Transverse colon (tissue), 4 donors: ENCODE measurements at regions not wholly inside any gene's neighbourhood (a gene's known extent, or its start where the extent isn't known, plus 50 kb on each side); places are given as distances from the start of the nearest gene placed in this dataset.

Experiments
- DNase-seq: peaks from one replicate; pipeline ENCODE4 v3.0.0-alpha.2; 2019
- H3K27ac ChIP-seq, 4 donors: fragments of 200-600 bp; sonication (generic); 2 replicates each; pipeline ENCODE4 v1.5.1; 2016 to 2018; ENCODE audit warnings: inconsistent platforms in 4 of 4
- H3K27me3 ChIP-seq: fragments of 200-600 bp; sonication (generic); 2 replicates; pipeline ENCODE4 v1.5.1; 2017; ENCODE audit warnings: inconsistent platforms
- H3K36me3 ChIP-seq, 4 donors: fragments of 200-600 bp; sonication (generic); 2 replicates each; pipeline ENCODE4 v1.5.1; 2017 to 2019; ENCODE audit warnings: inconsistent platforms in 4 of 4
- H3K4me1 ChIP-seq, 4 donors: fragments of 200-600 bp; sonication (generic); 2 replicates each; pipeline ENCODE4 v1.5.1; 2017 to 2020; ENCODE audit warnings: inconsistent platforms in 4 of 4
- H3K4me3 ChIP-seq, 4 donors: fragments of 200-600 bp; sonication (generic); 1 replicate in 1 of 4; 2 replicates in 3 of 4; pipeline versions ENCODE4 v1.5.1 to v1.6.1; 2017 to 2019; ENCODE audit warnings: inconsistent platforms in 4 of 4
- H3K9me3 ChIP-seq, 2 donors: fragments of 200-600 bp; sonication (generic); 2 replicates each; pipeline ENCODE4 v1.5.1; 2017 to 2019; ENCODE audit warnings: inconsistent platforms in 2 of 2
- EP300 ChIP-seq: sonication (generic); formaldehyde crosslinking; IDR thresholded peaks from one replicate; pipeline ENCODE4 v1.6.1; 2017; ENCODE audit warnings: antibody characterized with exemption, low read depth
- POLR2A ChIP-seq: fragments of 450-650 bp; IDR thresholded peaks from one replicate; pipeline ENCODE4 v1.6.1; 2016; ENCODE audit warnings: antibody characterized with exemption, mild to moderate bottlenecking, moderate library complexity
- POLR2AphosphoS5 ChIP-seq, 3 donors: sonication (generic); formaldehyde crosslinking; IDR thresholded peaks; one replicate each; pipeline ENCODE4 v1.6.1; 2016; ENCODE audit warnings: antibody characterized with exemption in 3 of 3
- WGBS, 2 donors: methylation state at CpG; one replicate each; pipeline ENCODE4 v1.1.5; 2018; ENCODE audit warnings: low coverage in 1 of 2; 5-methylcytosine and 5-hydroxymethylcytosine counted together
- in situ Hi-C, 4 donors: fragments of 200-750 bp; cut with MboI; loops; one replicate each; pipeline versions ENCODE4 v1.15.0 to v1.15.1; 2017; ENCODE audit warnings: low sequenced_read_pairs in 3 of 4, low pct_ligation_motif_present in 1 of 4, low pct_unique_long_range_greater_than_20kb in 1 of 4
- intact Hi-C: fragments of 100-400 bp; cut with DNase I; formaldehyde crosslinking; loops from one replicate; pipeline ENCODE4 v1.15.1; 2023; ENCODE audit warnings: low total_unique reads
- TF ChIP-seq, protein P1 (sequence below), 5 experiments: fragments of 200-600 bp in 3 of 5; fragments of 450-650 bp in 2 of 5; sonication (generic) in 3 of 5; IDR thresholded peaks; 1 replicate in 2 of 5; 2 replicates in 3 of 5; pipeline ENCODE4 v1.5.1; 2016 to 2017; ENCODE audit warnings: antibody characterized with exemption in 5 of 5, inconsistent platforms in 3 of 5, mild to moderate bottlenecking in 2 of 5, moderate library complexity in 1 of 5

DNA sequence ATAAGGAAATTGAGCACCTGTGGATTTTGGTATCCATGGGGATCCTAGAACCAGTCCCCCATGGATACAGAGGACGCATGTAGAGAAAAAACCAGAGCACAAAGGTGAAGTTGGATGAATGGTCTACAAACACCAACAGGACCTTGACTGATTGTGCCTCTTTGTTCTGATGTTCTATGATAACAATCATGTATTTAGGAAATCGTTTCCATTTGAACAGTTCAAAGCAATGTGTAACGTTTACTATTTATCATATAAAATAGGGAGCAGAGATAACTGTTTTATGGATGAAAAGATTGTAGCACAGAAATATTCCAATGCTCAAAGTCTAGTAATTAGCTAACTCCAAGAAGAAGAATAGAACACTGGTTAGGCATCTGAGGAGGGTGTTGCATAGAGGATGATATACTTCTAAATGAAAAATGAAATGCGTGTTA lies 116.3 kb upstream of the FN1 start:
- no peak overlapping the region for H3K4me3 ChIP-seq
- no peaks in the 10 kb centered on the region for H3K36me3 ChIP-seq
- H3K27ac ChIP-seq, result no peak overlapping the region
- WGBS, 2 donors, result 74 to 80% methylated on average over 4 of the region's 4 CpGs
- intact Hi-C loops, result no loop called here
- no peaks in the 10 kb centered on the region for H3K4me1 ChIP-seq
- H3K9me3 ChIP-seq, result no peaks in the 10 kb centered on the region
- DNase-seq, result no peak
- TF ChIP-seq POLR2AphosphoS5 (IDR thresholded peaks at IDR 0.05) (no peak), EP300 (no peak), POLR2A (no peak)
- TF ChIP-seq, protein P1, sequence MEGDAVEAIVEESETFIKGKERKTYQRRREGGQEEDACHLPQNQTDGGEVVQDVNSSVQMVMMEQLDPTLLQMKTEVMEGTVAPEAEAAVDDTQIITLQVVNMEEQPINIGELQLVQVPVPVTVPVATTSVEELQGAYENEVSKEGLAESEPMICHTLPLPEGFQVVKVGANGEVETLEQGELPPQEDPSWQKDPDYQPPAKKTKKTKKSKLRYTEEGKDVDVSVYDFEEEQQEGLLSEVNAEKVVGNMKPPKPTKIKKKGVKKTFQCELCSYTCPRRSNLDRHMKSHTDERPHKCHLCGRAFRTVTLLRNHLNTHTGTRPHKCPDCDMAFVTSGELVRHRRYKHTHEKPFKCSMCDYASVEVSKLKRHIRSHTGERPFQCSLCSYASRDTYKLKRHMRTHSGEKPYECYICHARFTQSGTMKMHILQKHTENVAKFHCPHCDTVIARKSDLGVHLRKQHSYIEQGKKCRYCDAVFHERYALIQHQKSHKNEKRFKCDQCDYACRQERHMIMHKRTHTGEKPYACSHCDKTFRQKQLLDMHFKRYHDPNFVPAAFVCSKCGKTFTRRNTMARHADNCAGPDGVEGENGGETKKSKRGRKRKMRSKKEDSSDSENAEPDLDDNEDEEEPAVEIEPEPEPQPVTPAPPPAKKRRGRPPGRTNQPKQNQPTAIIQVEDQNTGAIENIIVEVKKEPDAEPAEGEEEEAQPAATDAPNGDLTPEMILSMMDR (IDR thresholded peaks at IDR 0.05), result no peak
- in situ Hi-C loops, result no loop called here
- no peaks in the 10 kb centered on the region for H3K27me3 ChIP-seq

DNA sequence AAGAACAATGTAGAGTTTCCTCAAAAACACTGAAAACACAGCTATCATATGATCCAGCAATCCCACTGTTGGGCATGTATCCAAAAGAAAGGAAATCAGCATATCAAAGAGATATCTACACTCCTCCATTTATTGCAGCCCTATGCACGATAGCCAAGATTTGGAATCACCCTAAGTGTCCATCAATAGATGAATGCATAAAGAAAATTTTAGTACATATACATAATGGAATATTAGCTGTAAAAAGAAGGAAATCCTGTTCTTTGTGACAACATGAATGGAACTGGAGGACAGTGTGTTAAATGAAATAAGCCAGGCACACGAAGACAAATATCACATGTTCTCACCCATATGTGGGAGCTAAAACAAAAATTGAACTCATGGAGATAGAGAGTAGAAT lies 114.5 kb upstream of the FN1 start:
- H3K9me3 ChIP-seq, result no peaks in the 10 kb centered on the region
- intact Hi-C loops, result no loop called here
- no peak for TF ChIP-seq POLR2AphosphoS5 (IDR thresholded peaks at IDR 0.05)
- TF ChIP-seq, protein P1 (IDR thresholded peaks at IDR 0.05), result no peak
- TF ChIP-seq POLR2A, result no peak
- TF ChIP-seq EP300, result no peak
- no peak overlapping the region for H3K4me3 ChIP-seq
- 70 to 74% methylated on average over 2 of the region's 2 CpGs for WGBS, 2 donors
- no peak for DNase-seq
- in situ Hi-C loops, result no loop called here
- no peaks in the 10 kb centered on the region for H3K27me3 ChIP-seq
- no peaks in the 10 kb centered on the region for H3K4me1 ChIP-seq
- H3K36me3 ChIP-seq, result no peaks in the 10 kb centered on the region
- H3K27ac ChIP-seq, result no peak overlapping the region

DNA sequence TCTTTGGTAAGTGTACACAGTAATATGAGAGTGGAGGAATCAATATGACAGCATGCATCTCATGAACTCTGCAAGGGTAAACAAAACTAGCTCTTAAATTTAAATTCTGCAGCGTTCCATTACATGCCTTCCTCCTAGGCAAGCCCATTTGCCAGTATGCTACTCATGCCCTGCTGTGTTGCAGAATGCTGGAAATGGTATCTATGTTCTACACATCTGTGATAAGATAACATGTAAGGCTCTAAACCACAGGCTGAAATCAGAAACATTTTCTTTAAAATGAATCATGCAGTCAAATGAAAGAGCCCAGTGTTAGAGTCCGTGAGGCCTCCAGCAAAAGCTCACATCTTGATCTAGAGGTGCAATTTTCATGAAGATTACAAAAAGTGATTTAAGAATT lies 112.8 kb upstream of the FN1 start:
- Histone ChIP-seq H3K27me3 (no peaks in the 10 kb centered on the region), H3K4me1 (no peaks in the 10 kb centered on the region), H3K27ac (no peak overlapping the region), H3K36me3 (no peaks in the 10 kb centered on the region), H3K9me3 (no peaks in the 10 kb centered on the region), H3K4me3 (no peak overlapping the region)
- no peak for DNase-seq
- WGBS, 2 donors, result 69 to 79% methylated on average over 2 of the region's 2 CpGs
- in situ Hi-C loops, result no loop called here
- no peak for TF ChIP-seq POLR2AphosphoS5 (IDR thresholded peaks at IDR 0.05)
- TF ChIP-seq, protein P1 (IDR thresholded peaks at IDR 0.05), result no peak
- no peak for TF ChIP-seq POLR2A
- TF ChIP-seq EP300, result no peak
- intact Hi-C loops, result no loop called here

DNA sequence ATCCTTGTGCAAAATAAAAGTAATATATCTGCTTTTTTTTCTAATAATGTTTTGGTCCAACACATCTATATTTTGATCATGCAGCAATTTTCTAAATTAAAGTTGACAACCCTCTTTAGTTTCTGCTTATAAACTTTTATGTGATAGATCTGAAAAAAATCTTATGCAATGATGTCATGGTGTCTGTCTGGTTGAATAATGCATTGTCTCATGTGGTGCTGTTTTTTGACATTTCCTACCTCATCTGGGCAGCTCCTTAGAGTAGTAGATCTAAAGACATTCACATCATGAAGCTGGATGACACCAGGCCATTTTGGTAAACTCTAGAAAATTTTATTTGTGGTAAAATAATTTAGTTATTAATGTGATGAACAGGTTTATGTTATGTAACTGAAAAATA lies 106.8 kb upstream of the FN1 start:
- no peak for DNase-seq
- H3K27me3 ChIP-seq, result no peaks in the 10 kb centered on the region
- intact Hi-C loops, result no loop called here
- no peaks in the 10 kb centered on the region for H3K36me3 ChIP-seq
- in situ Hi-C loops, result no loop called here
- H3K9me3 ChIP-seq, result no peaks in the 10 kb centered on the region
- TF ChIP-seq POLR2AphosphoS5 (IDR thresholded peaks at IDR 0.05) (no peak), EP300 (no peak), POLR2A (no peak)
- TF ChIP-seq, protein P1 (IDR thresholded peaks at IDR 0.05), result no peak
- no peak overlapping the region for H3K27ac ChIP-seq
- H3K4me3 ChIP-seq, result no peak overlapping the region
- H3K4me1 ChIP-seq, result no peaks in the 10 kb centered on the region
